Breast epithelium (tissue), 4 donors: ENCODE measurements at regions not wholly inside any gene's neighbourhood (a gene's known extent, or its start where the extent isn't known, plus 50 kb on each side); places are given as distances from the start of the nearest gene placed in this dataset.

Source experiments
- DNase-seq, 2 donors: peaks; one replicate each; pipeline ENCODE4 v3.0.0-alpha.2; 2019; ENCODE audit warnings: low spot score in 2 of 2
- H3K27ac ChIP-seq, 2 donors: fragments of 200-600 bp; sonication (generic) in 1 of 2; one replicate each; pipeline ENCODE4 v1.5.1; 2016 to 2019; ENCODE audit warnings: mild to moderate bottlenecking in 1 of 2
- H3K27me3 ChIP-seq, 2 donors: fragments of 200-600 bp; sonication (generic) in 1 of 2; one replicate each; pipeline versions ENCODE4 v1.5.1 to v1.6.0; 2017 to 2019; ENCODE audit warnings: control low read depth in 1 of 2, mild to moderate bottlenecking in 1 of 2
- H3K36me3 ChIP-seq: fragments of 200-600 bp; one replicate; pipeline ENCODE4 v1.5.1; 2019
- H3K4me1 ChIP-seq, 2 donors: fragments of 200-600 bp; sonication (generic); one replicate each; pipeline ENCODE4 v1.5.1; 2016 to 2019; ENCODE audit warnings: control low read depth in 1 of 2
- H3K4me3 ChIP-seq, 3 donors: fragments of 200-600 bp; sonication (generic); 1 replicate in 2 of 3; 2 replicates in 1 of 3; pipeline ENCODE4 v1.5.1; 2016 to 2019; ENCODE audit warnings: mild to moderate bottlenecking in 3 of 3, moderate library complexity in 2 of 3
- H3K9me3 ChIP-seq, 2 donors: fragments of 200-600 bp; sonication (generic) in 1 of 2; one replicate each; pipeline ENCODE4 v1.5.1; 2016 to 2019; ENCODE audit warnings: control low read depth in 1 of 2
- POLR2A ChIP-seq: fragments of 450-650 bp; IDR thresholded peaks from one replicate; pipeline ENCODE4 v1.6.1; 2016; ENCODE audit warnings: antibody characterized with exemption, mild to moderate bottlenecking, moderate library complexity
- POLR2AphosphoS5 ChIP-seq, 3 donors: sonication (generic); formaldehyde crosslinking; IDR thresholded peaks; one replicate each; pipeline ENCODE4 v1.6.1; 2017; ENCODE audit warnings: antibody characterized with exemption in 3 of 3
- intact Hi-C: fragments of 100-400 bp; cut with DNase I; formaldehyde crosslinking; loops from one replicate; pipeline ENCODE4 v1.15.1; 2023; ENCODE audit warnings: low total_unique reads
- TF ChIP-seq, protein P1 (sequence below), 3 donors: fragments of 450-650 bp; IDR thresholded peaks; one replicate each; pipeline ENCODE4 v1.5.1; 2016 to 2017; ENCODE audit warnings: antibody characterized with exemption in 3 of 3, mild to moderate bottlenecking in 3 of 3, moderate library complexity in 3 of 3

DNA sequence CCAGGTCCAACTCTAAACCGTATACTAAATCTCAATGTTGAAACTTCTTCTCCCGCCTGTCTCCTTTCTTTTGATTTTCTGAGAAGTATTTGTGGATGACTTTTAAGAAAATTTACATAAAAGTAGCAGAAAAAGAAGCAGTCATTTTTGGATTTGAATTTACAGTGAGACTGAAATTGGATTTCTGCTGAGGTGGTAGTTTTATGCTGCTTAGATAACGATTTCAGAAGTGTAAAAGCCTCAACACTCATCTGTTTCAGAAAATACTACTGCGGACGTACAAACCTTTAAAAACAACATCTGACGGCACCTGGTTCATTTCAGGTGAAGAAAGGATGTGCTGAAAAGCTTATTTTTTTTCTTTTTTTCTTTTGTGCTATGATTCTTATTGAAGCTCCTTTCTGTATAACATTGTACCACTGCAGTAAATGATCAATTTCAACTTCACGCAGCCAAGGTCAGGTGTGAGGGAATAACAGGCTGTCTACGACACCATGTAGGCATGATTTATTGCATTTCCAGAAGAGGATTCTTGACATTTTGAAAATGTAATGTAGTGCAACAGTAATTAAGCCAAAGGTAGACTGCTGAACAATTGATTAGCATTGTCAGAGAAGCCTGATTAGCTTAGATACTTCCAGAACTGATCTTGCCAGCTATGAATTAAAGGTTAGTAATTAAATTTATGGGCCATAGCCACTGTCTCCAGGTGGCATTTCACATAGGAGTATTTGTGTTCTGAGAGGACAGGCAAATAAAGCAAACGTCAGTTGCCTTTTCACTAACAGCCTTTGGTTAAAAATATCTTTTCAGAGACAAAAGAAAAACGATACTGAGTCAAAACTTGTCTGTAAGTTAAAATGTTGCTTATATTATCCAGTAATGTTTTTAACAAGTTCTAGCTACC is 134.6 kb upstream of the KBTBD8 start:
- DNase-seq = no peak
- Histone ChIP-seq H3K27me3 (no peaks in the 10 kb centered on the region), H3K27ac (no peak overlapping the region), H3K4me3 (no peak overlapping the region), H3K36me3 (no peaks in the 10 kb centered on the region), H3K9me3 (no peaks in the 10 kb centered on the region), H3K4me1 (no peaks in the 10 kb centered on the region)
- TF ChIP-seq POLR2AphosphoS5 (IDR thresholded peaks at IDR 0.05) = no peak
- TF ChIP-seq, protein P1, sequence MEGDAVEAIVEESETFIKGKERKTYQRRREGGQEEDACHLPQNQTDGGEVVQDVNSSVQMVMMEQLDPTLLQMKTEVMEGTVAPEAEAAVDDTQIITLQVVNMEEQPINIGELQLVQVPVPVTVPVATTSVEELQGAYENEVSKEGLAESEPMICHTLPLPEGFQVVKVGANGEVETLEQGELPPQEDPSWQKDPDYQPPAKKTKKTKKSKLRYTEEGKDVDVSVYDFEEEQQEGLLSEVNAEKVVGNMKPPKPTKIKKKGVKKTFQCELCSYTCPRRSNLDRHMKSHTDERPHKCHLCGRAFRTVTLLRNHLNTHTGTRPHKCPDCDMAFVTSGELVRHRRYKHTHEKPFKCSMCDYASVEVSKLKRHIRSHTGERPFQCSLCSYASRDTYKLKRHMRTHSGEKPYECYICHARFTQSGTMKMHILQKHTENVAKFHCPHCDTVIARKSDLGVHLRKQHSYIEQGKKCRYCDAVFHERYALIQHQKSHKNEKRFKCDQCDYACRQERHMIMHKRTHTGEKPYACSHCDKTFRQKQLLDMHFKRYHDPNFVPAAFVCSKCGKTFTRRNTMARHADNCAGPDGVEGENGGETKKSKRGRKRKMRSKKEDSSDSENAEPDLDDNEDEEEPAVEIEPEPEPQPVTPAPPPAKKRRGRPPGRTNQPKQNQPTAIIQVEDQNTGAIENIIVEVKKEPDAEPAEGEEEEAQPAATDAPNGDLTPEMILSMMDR (IDR thresholded peaks at IDR 0.05) = no peak
- TF ChIP-seq POLR2A = no peak
- intact Hi-C loops = no loop called here

- Histone ChIP-seq H3K27ac (no peak overlapping the region), H3K27me3 (no peaks in the 10 kb centered on the region), H3K4me1 (no peaks in the 10 kb centered on the region), H3K36me3 (no peaks in the 10 kb centered on the region), H3K4me3 (no peak overlapping the region), H3K9me3 (no peaks in the 10 kb centered on the region)
- intact Hi-C loops = no loop called here
- TF ChIP-seq POLR2AphosphoS5 (IDR thresholded peaks at IDR 0.05) (no peak), POLR2A (no peak)
- TF ChIP-seq, protein P1 (IDR thresholded peaks at IDR 0.05) = no peak
- DNase-seq = no peak
These were observed 113.4 kb upstream of the KBTBD8 start for GRCh38 chr3:66884659-66885058.

DNA sequence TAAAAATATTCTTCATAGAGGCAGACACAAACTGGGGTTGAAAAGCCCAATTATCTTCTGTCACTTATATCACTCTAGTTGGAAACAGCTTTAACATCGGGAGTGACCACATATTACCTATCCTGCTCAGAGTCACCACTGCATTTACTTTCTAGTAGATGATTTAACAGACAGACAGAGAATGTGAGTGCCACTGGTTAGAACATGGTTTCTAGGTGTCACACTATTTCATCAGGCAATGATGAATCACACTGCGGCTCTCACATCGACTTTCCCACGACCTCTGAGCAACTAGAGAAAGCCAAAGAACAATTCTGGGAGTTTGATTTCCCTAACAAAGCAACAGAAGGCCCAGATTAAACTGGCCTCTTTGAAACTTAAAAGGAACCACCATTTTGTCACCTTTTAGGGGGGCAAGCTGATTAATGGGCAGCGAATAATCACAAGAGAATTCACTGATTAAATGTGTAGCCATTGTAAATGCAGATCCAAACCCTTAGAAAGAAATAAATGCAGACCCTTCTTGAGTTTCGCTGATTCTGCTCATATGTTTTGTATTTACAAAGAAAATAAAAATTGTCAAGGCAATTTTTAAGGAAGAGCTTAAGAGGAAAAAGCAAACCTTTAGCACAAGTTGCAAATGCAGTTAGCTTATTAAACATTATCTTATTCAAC is 112.6 kb upstream of the KBTBD8 start:
- no peak overlapping the region for H3K27ac ChIP-seq
- no peak for TF ChIP-seq POLR2AphosphoS5 (IDR thresholded peaks at IDR 0.05)
- no peak for TF ChIP-seq POLR2A
- TF ChIP-seq, protein P1 (IDR thresholded peaks at IDR 0.05) = no peak
- no peak for DNase-seq
- intact Hi-C loops = no loop called here
- no peaks in the 10 kb centered on the region for H3K27me3 ChIP-seq
- no peaks in the 10 kb centered on the region for H3K4me1 ChIP-seq
- H3K4me3 ChIP-seq = no peak overlapping the region
- H3K36me3 ChIP-seq = no peaks in the 10 kb centered on the region
- no peaks in the 10 kb centered on the region for H3K9me3 ChIP-seq

- intact Hi-C loops = no loop called here
- DNase-seq = no peak
- H3K36me3 ChIP-seq = no peaks in the 10 kb centered on the region
- no peaks in the 10 kb centered on the region for H3K27me3 ChIP-seq
- no peak for TF ChIP-seq POLR2AphosphoS5 (IDR thresholded peaks at IDR 0.05)
- TF ChIP-seq, protein P1 (IDR thresholded peaks at IDR 0.05) = no peak
- no peak for TF ChIP-seq POLR2A
- no peak overlapping the region for H3K27ac ChIP-seq
- H3K9me3 ChIP-seq = peaks cover 0 to 9% of the 10 kb centered on the region in 2 donors
- H3K4me3 ChIP-seq = no peak overlapping the region
- no peaks in the 10 kb centered on the region for H3K4me1 ChIP-seq
These were observed 108.2 kb upstream of the KBTBD8 start for GRCh38 chr3:66889750-66890494.
